WTC11 (cell line): ENCODE measurements at regions not wholly inside any gene's neighbourhood (a gene's known extent, or its start where the extent isn't known, plus 50 kb on each side); places are given as distances from the start of the nearest gene placed in this dataset.

ENCODE experiments used
- ATAC-seq: fragments of 200-7000 bp; cut with Tn5 transposase; 2 replicates; pipeline ENCODE4 v1.10.0; 2021; ENCODE audit warnings: mild to moderate bottlenecking, moderate library complexity
- CTCF ChIA-PET: fragments of 300-600 bp; sonication (Branson Sonifier 250); formaldehyde crosslinking; loops from one replicate; lab custom pipeline; 2021; ENCODE audit warnings: antibody characterized with exemption; lab: Charles Lee
- POLR2A ChIA-PET: fragments of 350-600 bp; sonication (Branson Sonifier 250); formaldehyde crosslinking; loops from one replicate; lab custom pipeline; 2021; ENCODE audit warnings: antibody characterized with exemption; lab: Charles Lee
- DNase-seq: peaks from one replicate; pipeline ENCODE4 v3.0.0; 2021; ENCODE audit warnings: low spot score
- H3K27ac Mint-ChIP-seq: 2 replicates; pipeline ENCODE4 v1.8.0; 2021; ENCODE audit warnings: mixed read lengths
- H3K27me3 Mint-ChIP-seq: 2 replicates; pipeline ENCODE4 v1.8.0; 2021; ENCODE audit warnings: low read depth, mild to moderate bottlenecking, moderate library complexity, mixed read lengths
- H3K36me3 Mint-ChIP-seq: 2 replicates; pipeline ENCODE4 v1.8.0; 2021; ENCODE audit warnings: mixed read lengths
- H3K4me1 Mint-ChIP-seq: 2 replicates; pipeline ENCODE4 v1.8.0; 2022; ENCODE audit warnings: mixed read lengths
- H3K4me3 Mint-ChIP-seq: 2 replicates; pipeline ENCODE4 v1.8.0; 2021; ENCODE audit warnings: mild to moderate bottlenecking, moderate library complexity, mixed read lengths
- H3K9me3 Mint-ChIP-seq: 2 replicates; pipeline ENCODE4 v1.8.0; 2021; ENCODE audit warnings: mixed read lengths
- ELF4 ChIP-seq: sonication (generic); formaldehyde crosslinking; IDR thresholded peaks from 2 replicates; pipeline ENCODE4 v1.8.1; 2022; ENCODE audit warnings: low read depth, mild to moderate bottlenecking, moderate library complexity, missing genetic modification reagents
- EMX1 ChIP-seq: fragments of 250-450 bp; sonication (Bioruptor Pico); IDR thresholded peaks from 2 replicates; pipeline ENCODE4 v1.8.0; 2021; ENCODE audit warnings: mild to moderate bottlenecking
- FOXP1 ChIP-seq: sonication (generic); formaldehyde crosslinking; IDR thresholded peaks from 2 replicates; pipeline ENCODE4 v1.8.0; 2022; ENCODE audit warnings: missing genetic modification reagents, mild to moderate bottlenecking, moderate library complexity, borderline replicate concordance
- NR1H2 ChIP-seq: sonication (generic); formaldehyde crosslinking; IDR thresholded peaks from 2 replicates; pipeline ENCODE4 v1.9.0; 2021; ENCODE audit warnings: mild to moderate bottlenecking, moderate library complexity, missing genetic modification reagents
- NR2C2 ChIP-seq: sonication (generic); formaldehyde crosslinking; IDR thresholded peaks from 2 replicates; pipeline ENCODE4 v1.8.0; 2022; ENCODE audit warnings: mild to moderate bottlenecking, missing genetic modification reagents
- NR3C1 ChIP-seq: sonication (generic); formaldehyde crosslinking; conservative IDR thresholded peaks from 2 replicates; pipeline ENCODE4 v1.8.1; 2023; ENCODE audit warnings: low read depth, mild to moderate bottlenecking, missing genetic modification reagents
- SMAD3 ChIP-seq: sonication (generic); formaldehyde crosslinking; IDR thresholded peaks from 2 replicates; pipeline ENCODE4 v1.8.0; 2022; ENCODE audit warnings: missing genetic modification reagents, mild to moderate bottlenecking, borderline replicate concordance
- SOX15 ChIP-seq: fragments of 250-450 bp; sonication (Bioruptor Pico); IDR thresholded peaks from 2 replicates; pipeline ENCODE4 v1.9.0; 2021; ENCODE audit warnings: mild to moderate bottlenecking
- SP1 ChIP-seq: sonication (generic); formaldehyde crosslinking; conservative IDR thresholded peaks from 2 replicates; pipeline ENCODE4 v1.8.1; 2022; ENCODE audit warnings: missing genetic modification reagents
- ZNF121 ChIP-seq: sonication (generic); formaldehyde crosslinking; IDR thresholded peaks from 2 replicates; pipeline ENCODE4 v1.8.0; 2023; ENCODE audit warnings: missing genetic modification reagents
- ZNF138 ChIP-seq: sonication (generic); formaldehyde crosslinking; conservative IDR thresholded peaks from 2 replicates; pipeline ENCODE4 v1.8.1; 2022; ENCODE audit warnings: mild to moderate bottlenecking, moderate library complexity, missing genetic modification reagents
- ZNF263 ChIP-seq: sonication (generic); formaldehyde crosslinking; IDR thresholded peaks from 2 replicates; pipeline ENCODE4 v1.8.1; 2022; ENCODE audit warnings: low read depth, mild to moderate bottlenecking, moderate library complexity, missing genetic modification reagents
- TF ChIP-seq, protein P1 (sequence below): sonication (generic); formaldehyde crosslinking; IDR thresholded peaks from 2 replicates; pipeline ENCODE4 v1.8.1; 2023; ENCODE audit warnings: mild to moderate bottlenecking, missing genetic modification reagents
- TF ChIP-seq, protein P2 (sequence below): sonication (generic); formaldehyde crosslinking; IDR thresholded peaks from 2 replicates; pipeline ENCODE4 v1.8.0; 2022; ENCODE audit warnings: mild to moderate bottlenecking, missing genetic modification reagents
- TF ChIP-seq, protein P3 (sequence below): fragments of 250-450 bp; sonication (Bioruptor Pico); IDR thresholded peaks from 2 replicates; pipeline ENCODE4 v1.9.0; 2021; ENCODE audit warnings: mild to moderate bottlenecking
- TF ChIP-seq, protein P4 (sequence below): sonication (generic); formaldehyde crosslinking; IDR thresholded peaks from 2 replicates; pipeline ENCODE4 v1.8.0; 2022; ENCODE audit warnings: missing genetic modification reagents
- TF ChIP-seq, protein P5 (sequence below): sonication (generic); formaldehyde crosslinking; IDR thresholded peaks from 2 replicates; pipeline ENCODE4 v1.8.0; 2022; ENCODE audit warnings: mild to moderate bottlenecking, missing genetic modification reagents
- TF ChIP-seq, protein P6 (sequence below): sonication (generic); formaldehyde crosslinking; IDR thresholded peaks from 2 replicates; pipeline ENCODE4 v1.8.0; 2023; ENCODE audit warnings: mild to moderate bottlenecking, missing genetic modification reagents
- TF ChIP-seq, protein P7 (sequence below): sonication (generic); formaldehyde crosslinking; IDR thresholded peaks from 2 replicates; pipeline ENCODE4 v1.8.1; 2022; ENCODE audit warnings: low read depth, missing genetic modification reagents, borderline replicate concordance

DNA sequence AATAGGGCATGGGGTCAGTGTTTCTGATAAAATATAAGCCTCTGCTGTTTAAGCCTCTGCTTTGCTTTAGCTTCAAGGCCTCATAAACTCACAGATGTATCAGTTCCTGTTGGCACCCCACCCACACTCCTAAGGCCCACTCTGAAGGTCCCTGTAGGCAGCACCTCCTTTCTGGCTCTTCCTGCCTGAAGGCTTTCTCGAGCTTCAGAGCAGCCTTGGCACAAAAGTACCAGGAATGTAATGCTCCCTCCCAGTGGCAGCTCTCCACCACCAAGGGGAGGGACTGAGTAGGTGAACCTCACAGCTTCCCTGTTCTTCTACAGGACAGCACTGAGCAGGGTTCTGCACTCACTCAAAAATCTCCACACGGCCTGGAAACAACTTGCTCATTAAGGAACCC is 102.2 kb downstream of the ABHD5 start:
- H3K4me1 Mint-ChIP-seq = no peaks in the 10 kb centered on the region
- no peak for DNase-seq
- CTCF ChIA-PET = interaction anchor here (1.2 kb wide), 1 partner anchor 24 kb away, joined by 5 read pairs; no protein-coding TSS in a partner anchor
- no peaks in the 10 kb centered on the region for H3K9me3 Mint-ChIP-seq
- H3K27me3 Mint-ChIP-seq = peaks cover 7% of the 10 kb centered on the region
- no peak overlapping the region for H3K27ac Mint-ChIP-seq
- 0 out of 2 replicates have a peak, but pooled peaks have one; percentile 26 for ATAC-seq
- TF ChIP-seq NR1H2 (CRISPR knock-in tag) (no peak), ZNF121 (CRISPR knock-in tag) (no peak), SP1 (no peak), NR3C1 (CRISPR knock-in tag) (no peak), EMX1 (CRISPR knock-in tag) (no peak), SMAD3 (CRISPR knock-in tag) (no peak), ZNF138 (CRISPR knock-in tag) (no peak), FOXP1 (CRISPR knock-in tag) (no peak), ELF4 (CRISPR knock-in tag) (no peak), ZNF263 (CRISPR knock-in tag) (no peak), SOX15 (CRISPR knock-in tag) (no peak), NR2C2 (CRISPR knock-in tag) (no peak)
- TF ChIP-seq, protein P1, sequence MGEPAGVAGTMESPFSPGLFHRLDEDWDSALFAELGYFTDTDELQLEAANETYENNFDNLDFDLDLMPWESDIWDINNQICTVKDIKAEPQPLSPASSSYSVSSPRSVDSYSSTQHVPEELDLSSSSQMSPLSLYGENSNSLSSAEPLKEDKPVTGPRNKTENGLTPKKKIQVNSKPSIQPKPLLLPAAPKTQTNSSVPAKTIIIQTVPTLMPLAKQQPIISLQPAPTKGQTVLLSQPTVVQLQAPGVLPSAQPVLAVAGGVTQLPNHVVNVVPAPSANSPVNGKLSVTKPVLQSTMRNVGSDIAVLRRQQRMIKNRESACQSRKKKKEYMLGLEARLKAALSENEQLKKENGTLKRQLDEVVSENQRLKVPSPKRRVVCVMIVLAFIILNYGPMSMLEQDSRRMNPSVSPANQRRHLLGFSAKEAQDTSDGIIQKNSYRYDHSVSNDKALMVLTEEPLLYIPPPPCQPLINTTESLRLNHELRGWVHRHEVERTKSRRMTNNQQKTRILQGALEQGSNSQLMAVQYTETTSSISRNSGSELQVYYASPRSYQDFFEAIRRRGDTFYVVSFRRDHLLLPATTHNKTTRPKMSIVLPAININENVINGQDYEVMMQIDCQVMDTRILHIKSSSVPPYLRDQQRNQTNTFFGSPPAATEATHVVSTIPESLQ (CRISPR knock-in tag) = no peak
- TF ChIP-seq, protein P2, sequence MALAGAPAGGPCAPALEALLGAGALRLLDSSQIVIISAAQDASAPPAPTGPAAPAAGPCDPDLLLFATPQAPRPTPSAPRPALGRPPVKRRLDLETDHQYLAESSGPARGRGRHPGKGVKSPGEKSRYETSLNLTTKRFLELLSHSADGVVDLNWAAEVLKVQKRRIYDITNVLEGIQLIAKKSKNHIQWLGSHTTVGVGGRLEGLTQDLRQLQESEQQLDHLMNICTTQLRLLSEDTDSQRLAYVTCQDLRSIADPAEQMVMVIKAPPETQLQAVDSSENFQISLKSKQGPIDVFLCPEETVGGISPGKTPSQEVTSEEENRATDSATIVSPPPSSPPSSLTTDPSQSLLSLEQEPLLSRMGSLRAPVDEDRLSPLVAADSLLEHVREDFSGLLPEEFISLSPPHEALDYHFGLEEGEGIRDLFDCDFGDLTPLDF = no peak
- TF ChIP-seq, protein P3, sequence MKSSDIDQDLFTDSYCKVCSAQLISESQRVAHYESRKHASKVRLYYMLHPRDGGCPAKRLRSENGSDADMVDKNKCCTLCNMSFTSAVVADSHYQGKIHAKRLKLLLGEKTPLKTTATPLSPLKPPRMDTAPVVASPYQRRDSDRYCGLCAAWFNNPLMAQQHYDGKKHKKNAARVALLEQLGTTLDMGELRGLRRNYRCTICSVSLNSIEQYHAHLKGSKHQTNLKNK (CRISPR knock-in tag) = no peak
- TF ChIP-seq, protein P4, sequence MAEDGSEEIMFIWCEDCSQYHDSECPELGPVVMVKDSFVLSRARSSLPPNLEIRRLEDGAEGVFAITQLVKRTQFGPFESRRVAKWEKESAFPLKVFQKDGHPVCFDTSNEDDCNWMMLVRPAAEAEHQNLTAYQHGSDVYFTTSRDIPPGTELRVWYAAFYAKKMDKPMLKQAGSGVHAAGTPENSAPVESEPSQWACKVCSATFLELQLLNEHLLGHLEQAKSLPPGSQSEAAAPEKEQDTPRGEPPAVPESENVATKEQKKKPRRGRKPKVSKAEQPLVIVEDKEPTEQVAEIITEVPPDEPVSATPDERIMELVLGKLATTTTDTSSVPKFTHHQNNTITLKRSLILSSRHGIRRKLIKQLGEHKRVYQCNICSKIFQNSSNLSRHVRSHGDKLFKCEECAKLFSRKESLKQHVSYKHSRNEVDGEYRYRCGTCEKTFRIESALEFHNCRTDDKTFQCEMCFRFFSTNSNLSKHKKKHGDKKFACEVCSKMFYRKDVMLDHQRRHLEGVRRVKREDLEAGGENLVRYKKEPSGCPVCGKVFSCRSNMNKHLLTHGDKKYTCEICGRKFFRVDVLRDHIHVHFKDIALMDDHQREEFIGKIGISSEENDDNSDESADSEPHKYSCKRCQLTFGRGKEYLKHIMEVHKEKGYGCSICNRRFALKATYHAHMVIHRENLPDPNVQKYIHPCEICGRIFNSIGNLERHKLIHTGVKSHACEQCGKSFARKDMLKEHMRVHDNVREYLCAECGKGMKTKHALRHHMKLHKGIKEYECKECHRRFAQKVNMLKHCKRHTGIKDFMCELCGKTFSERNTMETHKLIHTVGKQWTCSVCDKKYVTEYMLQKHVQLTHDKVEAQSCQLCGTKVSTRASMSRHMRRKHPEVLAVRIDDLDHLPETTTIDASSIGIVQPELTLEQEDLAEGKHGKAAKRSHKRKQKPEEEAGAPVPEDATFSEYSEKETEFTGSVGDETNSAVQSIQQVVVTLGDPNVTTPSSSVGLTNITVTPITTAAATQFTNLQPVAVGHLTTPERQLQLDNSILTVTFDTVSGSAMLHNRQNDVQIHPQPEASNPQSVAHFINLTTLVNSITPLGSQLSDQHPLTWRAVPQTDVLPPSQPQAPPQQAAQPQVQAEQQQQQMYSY (CRISPR knock-in tag) = no peak
- TF ChIP-seq, protein P5, sequence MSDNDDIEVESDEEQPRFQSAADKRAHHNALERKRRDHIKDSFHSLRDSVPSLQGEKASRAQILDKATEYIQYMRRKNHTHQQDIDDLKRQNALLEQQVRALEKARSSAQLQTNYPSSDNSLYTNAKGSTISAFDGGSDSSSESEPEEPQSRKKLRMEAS (CRISPR knock-in tag) = no peak
- TF ChIP-seq, protein P6, sequence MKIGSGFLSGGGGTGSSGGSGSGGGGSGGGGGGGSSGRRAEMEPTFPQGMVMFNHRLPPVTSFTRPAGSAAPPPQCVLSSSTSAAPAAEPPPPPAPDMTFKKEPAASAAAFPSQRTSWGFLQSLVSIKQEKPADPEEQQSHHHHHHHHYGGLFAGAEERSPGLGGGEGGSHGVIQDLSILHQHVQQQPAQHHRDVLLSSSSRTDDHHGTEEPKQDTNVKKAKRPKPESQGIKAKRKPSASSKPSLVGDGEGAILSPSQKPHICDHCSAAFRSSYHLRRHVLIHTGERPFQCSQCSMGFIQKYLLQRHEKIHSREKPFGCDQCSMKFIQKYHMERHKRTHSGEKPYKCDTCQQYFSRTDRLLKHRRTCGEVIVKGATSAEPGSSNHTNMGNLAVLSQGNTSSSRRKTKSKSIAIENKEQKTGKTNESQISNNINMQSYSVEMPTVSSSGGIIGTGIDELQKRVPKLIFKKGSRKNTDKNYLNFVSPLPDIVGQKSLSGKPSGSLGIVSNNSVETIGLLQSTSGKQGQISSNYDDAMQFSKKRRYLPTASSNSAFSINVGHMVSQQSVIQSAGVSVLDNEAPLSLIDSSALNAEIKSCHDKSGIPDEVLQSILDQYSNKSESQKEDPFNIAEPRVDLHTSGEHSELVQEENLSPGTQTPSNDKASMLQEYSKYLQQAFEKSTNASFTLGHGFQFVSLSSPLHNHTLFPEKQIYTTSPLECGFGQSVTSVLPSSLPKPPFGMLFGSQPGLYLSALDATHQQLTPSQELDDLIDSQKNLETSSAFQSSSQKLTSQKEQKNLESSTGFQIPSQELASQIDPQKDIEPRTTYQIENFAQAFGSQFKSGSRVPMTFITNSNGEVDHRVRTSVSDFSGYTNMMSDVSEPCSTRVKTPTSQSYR (CRISPR knock-in tag) = no peak
- TF ChIP-seq, protein P7, sequence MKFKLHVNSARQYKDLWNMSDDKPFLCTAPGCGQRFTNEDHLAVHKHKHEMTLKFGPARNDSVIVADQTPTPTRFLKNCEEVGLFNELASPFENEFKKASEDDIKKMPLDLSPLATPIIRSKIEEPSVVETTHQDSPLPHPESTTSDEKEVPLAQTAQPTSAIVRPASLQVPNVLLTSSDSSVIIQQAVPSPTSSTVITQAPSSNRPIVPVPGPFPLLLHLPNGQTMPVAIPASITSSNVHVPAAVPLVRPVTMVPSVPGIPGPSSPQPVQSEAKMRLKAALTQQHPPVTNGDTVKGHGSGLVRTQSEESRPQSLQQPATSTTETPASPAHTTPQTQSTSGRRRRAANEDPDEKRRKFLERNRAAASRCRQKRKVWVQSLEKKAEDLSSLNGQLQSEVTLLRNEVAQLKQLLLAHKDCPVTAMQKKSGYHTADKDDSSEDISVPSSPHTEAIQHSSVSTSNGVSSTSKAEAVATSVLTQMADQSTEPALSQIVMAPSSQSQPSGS (CRISPR knock-in tag) = no peak
- TF ChIP-seq, all 79 proteins: peak for 0
- POLR2A ChIA-PET = no interaction called here
- H3K36me3 Mint-ChIP-seq = no peaks in the 10 kb centered on the region
- H3K4me3 Mint-ChIP-seq = no peak overlapping the region
